GM12878 (cell line): ENCODE measurements at regions not wholly inside any gene's neighbourhood (a gene's known extent, or its start where the extent isn't known, plus 50 kb on each side); places are given as distances from the start of the nearest gene placed in this dataset.

Source experiments
- ATF3 ChIP-seq: IDR thresholded peaks from 2 replicates; pipeline ENCODE4 v1.6.1; 2011; ENCODE audit warnings: low read depth, mild to moderate bottlenecking, low read length, moderate library complexity, borderline replicate concordance; ENCODE audit errors: extremely low read depth
- BCL11A ChIP-seq: IDR thresholded peaks from 2 replicates; pipeline ENCODE4 v1.6.1; 2011; ENCODE audit warnings: low read depth, low read length
- CREM ChIP-seq: IDR thresholded peaks from 2 replicates; pipeline ENCODE4 v1.6.1; 2014; ENCODE audit warnings: antibody characterized with exemption, low read depth
- CTCF ChIP-seq, 3 experiments: IDR thresholded peaks in 2 of 3; conservative IDR thresholded peaks in 1 of 3; 2 replicates each; pipeline ENCODE4 v1.5.1; 2011; ENCODE audit warnings: low read depth in 3 of 3, low read length in 3 of 3, mild to moderate bottlenecking in 3 of 3, control low read depth in 2 of 3, moderate library complexity in 2 of 3, inconsistent platforms in 1 of 3, mixed read lengths in 1 of 3; ENCODE audit not compliant: control insufficient read depth in 2 of 3, insufficient read depth in 1 of 3; ENCODE audit errors: extremely low read depth in 1 of 3
- MAX ChIP-seq: IDR thresholded peaks from 2 replicates; pipeline ENCODE4 v1.6.1; 2012; ENCODE audit warnings: low read depth, low read length, improper control_type of control experiment
- NFIC ChIP-seq: IDR thresholded peaks from 2 replicates; pipeline ENCODE4 v1.6.1; 2012; ENCODE audit warnings: low read depth, mild to moderate bottlenecking, inconsistent platforms, low read length, moderate library complexity
- POLR2AphosphoS5 ChIP-seq: IDR thresholded peaks from 2 replicates; pipeline ENCODE4 v1.6.1; 2011; ENCODE audit warnings: mild to moderate bottlenecking, low read length, inconsistent platforms
- RAD21 ChIP-seq: IDR thresholded peaks from 2 replicates; pipeline ENCODE4 v1.6.1; 2011; ENCODE audit warnings: mild to moderate bottlenecking, low read depth, low read length, moderate library complexity; ENCODE audit not compliant: insufficient read depth
- SMAD5 ChIP-seq: IDR thresholded peaks from 2 replicates; pipeline ENCODE4 v1.6.1; 2016; ENCODE audit warnings: antibody characterized with exemption, low read depth
- SUZ12 ChIP-seq: fragments of 200-600 bp; sonication (generic); IDR thresholded peaks from one replicate; pipeline ENCODE4 v1.6.1; 2018; ENCODE audit warnings: antibody characterized with exemption, mild to moderate bottlenecking; ENCODE audit not compliant: unreplicated experiment

- TF ChIP-seq CTCF (IDR thresholded peaks at IDR 0.05 in 2 of 3, conservative IDR thresholded peaks at IDR 0.05 in 1 of 3; ENCODE audit: control insufficient read depth in 2 of 3, extremely low read depth in 1 of 3, insufficient read depth in 1 of 3, low read depth in 3 of 3, low read length in 3 of 3) = no peak
- TF ChIP-seq MAX = no peak
- TF ChIP-seq POLR2AphosphoS5 = no peak
- TF ChIP-seq ATF3 = no peak
- no peak for TF ChIP-seq CREM
- TF ChIP-seq SMAD5 = no peak
- no peak for TF ChIP-seq NFIC
- TF ChIP-seq SUZ12 = no peak
- no peak for TF ChIP-seq BCL11A
- TF ChIP-seq RAD21 = no peak
These were observed 50.4 kb upstream of the RNF32 start for GRCh38 chr7:156590212-156590611.
